GM12874 (cell line): ENCODE measurements at regions not wholly inside any gene's neighbourhood (a gene's known extent, or its start where the extent isn't known, plus 50 kb on each side); places are given as distances from the start of the nearest gene placed in this dataset.

Experiments
- CTCF ChIP-seq: IDR thresholded peaks from 2 replicates; pipeline ENCODE4 v1.5.1; 2011; ENCODE audit warnings: low read depth, mild to moderate bottlenecking, control low read depth, low read length, moderate library complexity; ENCODE audit not compliant: insufficient read depth

- TF ChIP-seq CTCF, result no peak
Measured at GRCh38 chr5:157923765-157924164, 64.8 kb upstream of the CLINT1 start.

- TF ChIP-seq CTCF, result no peak
Measured at GRCh38 chr5:157922026-157922425, 63.1 kb upstream of the CLINT1 start.

- no peak for TF ChIP-seq CTCF
Measured at GRCh38 chr5:157920828-157921170, 61.9 kb upstream of the CLINT1 start.

GRCh38 chr5:157918811-157919742 is 60.1 kb upstream of the CLINT1 start:
- TF ChIP-seq CTCF, result no peak

- TF ChIP-seq CTCF, result peak; percentile 76
Measured at GRCh38 chr5:157917899-157918809, 59.2 kb upstream of the CLINT1 start.

GRCh38 chr5:157917491-157917890 is 58.5 kb upstream of the CLINT1 start:
- no peak for TF ChIP-seq CTCF

- no peak for TF ChIP-seq CTCF
Measured at GRCh38 chr5:157915638-157916037, 56.7 kb upstream of the CLINT1 start.
